CD14-positive monocyte (primary cell): ENCODE measurements at regions not wholly inside any gene's neighbourhood (a gene's known extent, or its start where the extent isn't known, plus 50 kb on each side); places are given as distances from the start of the nearest gene placed in this dataset.

Source experiments
- DNase-seq, 3 donors: peaks; one replicate each; pipeline ENCODE4 v3.0.0-alpha.2; 2011 to 2022
- H2AFZ ChIP-seq: 2 replicates; pipeline ENCODE4 v1.6.0; 2012; ENCODE audit warnings: mild to moderate bottlenecking, low read depth, low read length, inconsistent platforms; ENCODE audit not compliant: insufficient read depth, poor library complexity, severe bottlenecking
- H3K27ac ChIP-seq, 2 donors: 1 replicate in 1 of 2; 2 replicates in 1 of 2; pipeline ENCODE4 v1.5.1; 2012 to 2013; ENCODE audit warnings: low read length in 2 of 2, control low read depth in 1 of 2, inconsistent platforms in 1 of 2, low read depth in 1 of 2, mild to moderate bottlenecking in 1 of 2
- H3K27me3 ChIP-seq, 2 donors: one replicate each; pipeline versions ENCODE4 v1.6.0 to v1.6.1; 2011 to 2013; ENCODE audit warnings: low read length in 2 of 2; ENCODE audit not compliant: control insufficient read depth in 2 of 2, insufficient read depth in 2 of 2
- H3K36me3 ChIP-seq, 2 donors: replicated peaks in 1 of 2; 1 replicate in 1 of 2; 2 replicates in 1 of 2; pipeline versions ENCODE4 v1.5.1 to v1.6.1; 2012 to 2013; ENCODE audit warnings: low read length in 2 of 2, control low read depth in 1 of 2, inconsistent platforms in 1 of 2, mild to moderate bottlenecking in 1 of 2; ENCODE audit not compliant: insufficient read depth in 2 of 2, control insufficient read depth in 1 of 2
- H3K4me1 ChIP-seq, 2 donors: 1 replicate in 1 of 2; 2 replicates in 1 of 2; pipeline versions ENCODE4 v1.5.1 to v1.6.1; 2012 to 2013; ENCODE audit warnings: low read length in 2 of 2, control low read depth in 1 of 2, inconsistent platforms in 1 of 2, mild to moderate bottlenecking in 1 of 2, moderate library complexity in 1 of 2; ENCODE audit not compliant: insufficient read depth in 2 of 2, control insufficient read depth in 1 of 2
- H3K4me2 ChIP-seq: replicated peaks from 2 replicates; pipeline ENCODE3; 2012; ENCODE audit warnings: low read length, moderate library complexity, mild to moderate bottlenecking; ENCODE audit not compliant: poor library complexity, severe bottlenecking; ENCODE audit errors: extremely low read depth
- H3K4me3 ChIP-seq, 3 experiments: fragments of 200-600 bp in 1 of 3; sonication (generic) in 1 of 3; replicated peaks in 1 of 3; 1 replicate in 2 of 3; 2 replicates in 1 of 3; pipeline ENCODE4 v1.5.1; 2011 to 2013; ENCODE audit warnings: low read length in 3 of 3, mild to moderate bottlenecking in 3 of 3, control low read depth in 2 of 3, low read depth in 2 of 3, inconsistent platforms in 1 of 3, moderate library complexity in 1 of 3
- H3K79me2 ChIP-seq: 2 replicates; pipeline ENCODE4 v1.6.0; 2012; ENCODE audit warnings: mild to moderate bottlenecking, control low read depth, inconsistent platforms, low read length, moderate library complexity; ENCODE audit not compliant: insufficient read depth
- H3K9ac ChIP-seq: 2 replicates; pipeline ENCODE4 v1.6.0; 2017; ENCODE audit warnings: low read length, mild to moderate bottlenecking; ENCODE audit not compliant: insufficient read depth, poor library complexity, severe bottlenecking
- H3K9me3 ChIP-seq, 2 donors: replicated peaks in 1 of 2; 1 replicate in 1 of 2; 2 replicates in 1 of 2; pipeline versions ENCODE4 v1.5.1 to v1.6.1; 2012 to 2013; ENCODE audit warnings: low read length in 2 of 2, control low read depth in 1 of 2; ENCODE audit not compliant: control insufficient read depth in 1 of 2, insufficient read depth in 1 of 2
- H4K20me1 ChIP-seq: 2 replicates; pipeline ENCODE4 v1.6.0; 2012; ENCODE audit warnings: mild to moderate bottlenecking, low read length, control low read depth, moderate library complexity; ENCODE audit not compliant: insufficient read depth
- H3K27ac Mint-ChIP-seq, 7 donors: one replicate each; pipeline ENCODE4 v1.8.0; 2020; ENCODE audit warnings: mild to moderate bottlenecking in 7 of 7, mixed read lengths in 7 of 7, moderate library complexity in 6 of 7, inconsistent platforms in 2 of 7
- H3K27me3 Mint-ChIP-seq, 3 donors: one replicate each; pipeline ENCODE4 v1.8.0; 2021 to 2022; ENCODE audit warnings: low read depth in 3 of 3, mild to moderate bottlenecking in 3 of 3, mixed read lengths in 3 of 3, moderate library complexity in 3 of 3, inconsistent platforms in 1 of 3
- H3K36me3 Mint-ChIP-seq, 2 donors: one replicate each; pipeline ENCODE4 v1.8.0; 2020; ENCODE audit warnings: mixed read lengths in 2 of 2, inconsistent platforms in 1 of 2, mild to moderate bottlenecking in 1 of 2
- H3K4me1 Mint-ChIP-seq: one replicate; pipeline ENCODE4 v1.8.0; 2020; ENCODE audit warnings: mild to moderate bottlenecking, mixed read lengths
- H3K4me3 Mint-ChIP-seq, 2 donors: one replicate each; pipeline ENCODE4 v1.8.0; 2020; ENCODE audit warnings: mild to moderate bottlenecking in 2 of 2, mixed read lengths in 2 of 2, moderate library complexity in 1 of 2
- H3K9me3 Mint-ChIP-seq, 7 donors: one replicate each; pipeline ENCODE4 v1.8.0; 2020 to 2022; ENCODE audit warnings: mixed read lengths in 7 of 7, mild to moderate bottlenecking in 6 of 7, moderate library complexity in 6 of 7, inconsistent platforms in 2 of 7
- CTCF ChIP-seq: fragments of 200-600 bp; IDR thresholded peaks from one replicate; pipeline ENCODE4 v1.8.0; 2022; ENCODE audit warnings: antibody characterized with exemption, mild to moderate bottlenecking
- WGBS: methylation state at CpG from one replicate; pipeline ENCODE4 v1.1.5; 2013; ENCODE audit warnings: missing lambda C conversion rate; ENCODE audit not compliant: insufficient coverage; 5-methylcytosine and 5-hydroxymethylcytosine counted together
- intact Hi-C, 2 donors: fragments of 100-400 bp; cut with micrococcal nuclease; formaldehyde crosslinking; loops; one replicate each; pipeline versions ENCODE4 v1.15.0 to v1.15.1; 2023

- Histone ChIP-seq H3K27me3 (peaks cover 12 to 29% of the 10 kb centered on the region in 2 donors), H3K9me3 (no peaks in the 10 kb centered on the region), H3K79me2 (no peaks in the 10 kb centered on the region), H3K4me3 (no peak overlapping the region), H3K36me3 (no peaks in the 10 kb centered on the region), H3K27ac (no peak overlapping the region), H3K4me1 (no peaks in the 10 kb centered on the region), H3K9ac (no peak overlapping the region), H2AFZ (no peak overlapping the region), H4K20me1 (no peaks in the 10 kb centered on the region), H3K4me2 (no peak overlapping the region)
- 0% methylated on average over 2 of the region's 11 CpGs for WGBS
- H3K36me3 Mint-ChIP-seq: no peaks in the 10 kb centered on the region
- peak; percentile 92 for TF ChIP-seq CTCF
- H3K27me3 Mint-ChIP-seq: peaks cover 17 to 33% (median 20%) of the 10 kb centered on the region in 3 donors
- DNase-seq: peak; percentile 17 to 55 (median 45)
- H3K4me1 Mint-ChIP-seq: no peaks in the 10 kb centered on the region
- intact Hi-C loops: loop anchor here in 1 of 2 donors (5.0 to 10.0 kb wide), 2 partner anchors 313 to 1090 kb away; no protein-coding TSS in a partner anchor
- no peak overlapping the region for H3K27ac Mint-ChIP-seq
- peaks cover 0 to 2% (median 0%) of the 10 kb centered on the region in 7 donors for H3K9me3 Mint-ChIP-seq
- no peak overlapping the region for H3K4me3 Mint-ChIP-seq
These were observed 185.9 kb downstream of the MTX2 start for GRCh38 chr2:176454893-176455815.

DNA sequence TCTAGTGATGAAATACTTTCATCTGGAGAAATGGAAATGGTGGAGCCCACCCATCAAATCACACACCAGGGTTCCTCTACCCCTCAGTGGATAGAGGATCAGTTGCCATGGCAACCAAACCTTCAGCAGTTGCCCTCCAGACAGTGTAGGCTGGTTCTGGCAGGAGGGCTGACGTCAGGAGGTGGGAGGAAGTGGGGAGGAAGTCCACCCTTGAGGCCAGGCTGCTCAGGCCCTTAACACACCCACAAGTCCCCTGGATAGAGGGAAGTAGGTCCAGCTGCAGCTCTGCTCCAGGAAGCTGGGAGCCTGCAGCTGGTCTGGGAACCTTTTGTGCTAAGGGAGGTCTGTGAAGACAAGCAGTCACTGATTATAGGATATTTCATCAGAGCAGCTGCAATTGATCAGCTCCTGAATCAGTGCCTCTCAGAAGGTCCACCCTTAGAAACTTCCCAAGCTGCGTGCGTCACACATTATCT is 186.6 kb downstream of the MTX2 start:
- H3K9me3 ChIP-seq: no peaks in the 10 kb centered on the region
- H3K4me3 Mint-ChIP-seq: no peak overlapping the region
- no peak for DNase-seq

More for the DNA sequence above, 186.6 kb downstream of the MTX2 start:
- Mint-ChIP-seq H3K27ac (no peak overlapping the region), H3K27me3 (peaks cover 17 to 33% (median 20%) of the 10 kb centered on the region in 3 donors), H3K9me3 (peaks cover 0 to 2% (median 0%) of the 10 kb centered on the region in 7 donors), H3K36me3 (no peaks in the 10 kb centered on the region), H3K4me1 (no peaks in the 10 kb centered on the region)
- no CpG with 5 or more reads among the region's 3 CpGs for WGBS
- Histone ChIP-seq H3K79me2 (no peaks in the 10 kb centered on the region), H4K20me1 (no peaks in the 10 kb centered on the region), H2AFZ (no peak overlapping the region), H3K27ac (no peak overlapping the region), H3K4me3 (no peak overlapping the region), H3K36me3 (no peaks in the 10 kb centered on the region), H3K9ac (no peak overlapping the region), H3K4me1 (no peaks in the 10 kb centered on the region), H3K4me2 (no peak overlapping the region), H3K27me3 (peaks cover 14 to 29% of the 10 kb centered on the region in 2 donors)
- intact Hi-C loops: loop anchor here (2.0 to 10.0 kb wide), 3 partner anchors 314 to 1091 kb away; no protein-coding TSS in a partner anchor
- no peak for TF ChIP-seq CTCF
